Trophoblast cell (in vitro differentiated cells and primary cell): ENCODE measurements at regions not wholly inside any gene's neighbourhood (a gene's known extent, or its start where the extent isn't known, plus 50 kb on each side); places are given as distances from the start of the nearest gene placed in this dataset.

Experiments
- DNase-seq, 2 donors: peaks; one replicate each; pipeline ENCODE4 v3.0.0-alpha.2; 2016
- H2AFZ ChIP-seq: 2 replicates; pipeline ENCODE4 v1.6.1; 2013; ENCODE audit warnings: low read length, moderate library complexity, mild to moderate bottlenecking; ENCODE audit not compliant: insufficient read depth, poor library complexity
- H2AK5ac ChIP-seq: 2 replicates; pipeline ENCODE4 v1.6.1; 2013; ENCODE audit warnings: mild to moderate bottlenecking, low read length
- H2BK120ac ChIP-seq: 2 replicates; pipeline ENCODE4 v1.6.1; 2013; ENCODE audit warnings: low read length, mild to moderate bottlenecking, moderate library complexity; ENCODE audit not compliant: insufficient read depth, poor library complexity
- H2BK12ac ChIP-seq: 2 replicates; pipeline ENCODE4 v1.6.1; 2013; ENCODE audit warnings: mild to moderate bottlenecking, low read length, moderate library complexity
- H2BK5ac ChIP-seq: 2 replicates; pipeline ENCODE4 v1.6.1; 2013; ENCODE audit warnings: low read length, low read depth, moderate library complexity, mild to moderate bottlenecking; ENCODE audit not compliant: poor library complexity
- H3K14ac ChIP-seq: 2 replicates; pipeline ENCODE4 v1.6.1; 2013; ENCODE audit warnings: mild to moderate bottlenecking, low read length
- H3K18ac ChIP-seq: 2 replicates; pipeline ENCODE4 v1.6.1; 2013; ENCODE audit warnings: mild to moderate bottlenecking, low read length
- H3K23ac ChIP-seq: 2 replicates; pipeline ENCODE4 v1.6.1; 2013; ENCODE audit warnings: low read length
- H3K27ac ChIP-seq: 2 replicates; pipeline ENCODE4 v1.5.1; 2013; ENCODE audit warnings: low read depth, mild to moderate bottlenecking, inconsistent platforms, low read length, moderate library complexity
- H3K27me3 ChIP-seq: 2 replicates; pipeline ENCODE4 v1.6.1; 2013; ENCODE audit warnings: inconsistent platforms, mild to moderate bottlenecking, low read length, moderate library complexity; ENCODE audit not compliant: insufficient read depth
- H3K36me3 ChIP-seq, 2 experiments: 1 replicate in 1 of 2; 2 replicates in 1 of 2; pipeline ENCODE4 v1.6.1; 2013; ENCODE audit warnings: low read length in 2 of 2, mild to moderate bottlenecking in 2 of 2, moderate library complexity in 1 of 2; ENCODE audit not compliant: insufficient read depth in 2 of 2, control insufficient read depth in 1 of 2
- H3K4ac ChIP-seq: 2 replicates; pipeline ENCODE4 v1.6.1; 2013; ENCODE audit warnings: low read depth, mild to moderate bottlenecking, low read length, moderate library complexity
- H3K4me1 ChIP-seq, 2 experiments: 1 replicate in 1 of 2; 2 replicates in 1 of 2; pipeline ENCODE4 v1.6.1; 2013; ENCODE audit warnings: low read length in 2 of 2, mild to moderate bottlenecking in 2 of 2, moderate library complexity in 1 of 2; ENCODE audit not compliant: insufficient read depth in 2 of 2, control insufficient read depth in 1 of 2
- H3K4me2 ChIP-seq: 2 replicates; pipeline ENCODE4 v1.6.1; 2013; ENCODE audit warnings: inconsistent platforms, mild to moderate bottlenecking, low read length, moderate library complexity
- H3K4me3 ChIP-seq: 2 replicates; pipeline ENCODE4 v1.5.1; 2013; ENCODE audit warnings: mild to moderate bottlenecking, low read depth, low read length, inconsistent platforms
- H3K79me1 ChIP-seq: one replicate; pipeline ENCODE4 v1.6.1; 2013; ENCODE audit warnings: low read length
- H3K79me2 ChIP-seq: 2 replicates; pipeline ENCODE4 v1.6.1; 2013; ENCODE audit warnings: low read length, mild to moderate bottlenecking; ENCODE audit not compliant: control insufficient read depth, insufficient read depth, poor library complexity
- H3K9ac ChIP-seq: 2 replicates; pipeline ENCODE4 v1.6.1; 2013; ENCODE audit warnings: mild to moderate bottlenecking, low read length
- H3K9me3 ChIP-seq: 2 replicates; pipeline ENCODE4 v1.6.1; 2013; ENCODE audit warnings: low read depth, mild to moderate bottlenecking, control low read depth, inconsistent platforms, low read length; ENCODE audit not compliant: insufficient read depth
- H4K12ac ChIP-seq: 2 replicates; pipeline ENCODE4 v1.6.1; 2013; ENCODE audit warnings: low read depth, mild to moderate bottlenecking, low read length, moderate library complexity
- H4K8ac ChIP-seq: 2 replicates; pipeline ENCODE4 v1.6.1; 2013; ENCODE audit warnings: low read depth, mild to moderate bottlenecking, low read length, moderate library complexity
- H4K91ac ChIP-seq: one replicate; pipeline ENCODE4 v1.6.1; 2013; ENCODE audit warnings: low read depth, mild to moderate bottlenecking, low read length, moderate library complexity
- WGBS: extraction: QIAGEN DNeasy Blood & Tissue Kit; methylation state at CpG from one replicate; pipeline ENCODE4 v1.1.7; 2013; ENCODE audit warnings: missing lambda C conversion rate; ENCODE audit not compliant: insufficient read length, insufficient coverage; ENCODE audit errors: extremely low coverage; 5-methylcytosine and 5-hydroxymethylcytosine counted together

- Histone ChIP-seq H2AK5ac (peak overlapping the region; percentile 79), H3K4me2 (peak overlapping the region; percentile 8), H3K9me3 (peaks cover 2% of the 10 kb centered on the region), H3K23ac (no peak overlapping the region), H3K4me3 (no peak overlapping the region), H2AFZ (peak overlapping the region; percentile 3), H3K27ac (peak overlapping the region; percentile 62), H4K91ac (peak overlapping the region; percentile 78), H3K27me3 (no peaks in the 10 kb centered on the region), H3K79me1 (peaks cover 39% of the 10 kb centered on the region), H3K18ac (peak overlapping the region; percentile 89), H4K8ac (peak overlapping the region; percentile 32), H2BK120ac (peak overlapping the region; percentile 49), H3K36me3 (peaks cover 2 to 10% of the 10 kb centered on the region in 2 experiments), H2BK12ac (peak overlapping the region; percentile 77), H3K79me2 (peaks cover 6% of the 10 kb centered on the region), H3K4ac (peak overlapping the region; percentile 96), H3K14ac (peak overlapping the region; percentile 62), H3K4me1 (peaks cover 27 to 29% of the 10 kb centered on the region in 2 experiments), H3K9ac (no peak overlapping the region), H4K12ac (peak overlapping the region; percentile 50), H2BK5ac (peak overlapping the region; percentile 49)
- peak; percentile 62 to 81 for DNase-seq
- WGBS: no CpG with 5 or more reads among the region's 8 CpGs
These were observed 300.0 kb upstream of the TPM1 start for GRCh38 chr15:62742409-62743171.

DNA sequence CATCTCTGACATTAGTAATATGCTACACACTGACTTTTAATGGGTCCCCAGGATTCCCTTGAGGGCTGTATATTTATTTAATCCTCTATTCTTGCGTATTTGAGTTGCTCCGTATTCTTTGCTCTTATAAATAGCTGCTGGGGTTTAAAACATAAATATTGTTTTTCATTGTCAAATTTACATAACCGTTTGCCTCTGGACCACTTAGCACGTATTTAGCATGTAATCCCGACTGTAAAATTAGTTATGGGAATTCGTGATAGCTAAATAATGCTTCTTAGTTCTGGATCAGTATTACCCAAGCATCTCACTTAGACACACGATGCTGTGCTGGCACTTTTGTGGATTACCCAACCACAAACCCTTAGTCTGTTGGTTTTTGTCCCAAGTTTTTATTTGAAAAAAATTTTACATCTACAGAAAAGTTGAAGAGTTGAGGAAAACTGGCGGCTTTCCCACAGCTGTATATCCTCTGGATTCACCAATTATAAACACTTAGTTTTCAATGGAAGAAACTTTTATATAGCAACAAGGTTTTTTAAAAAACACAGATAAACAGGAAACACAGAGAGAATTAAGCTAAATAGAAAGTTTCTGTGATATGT lies 296.8 kb upstream of the TPM1 start:
- Histone ChIP-seq H2BK120ac (no peak overlapping the region), H3K79me2 (peaks cover 7% of the 10 kb centered on the region), H2BK12ac (no peak overlapping the region), H3K9ac (no peak overlapping the region), H3K23ac (no peak overlapping the region), H3K36me3 (peaks cover 2 to 7% of the 10 kb centered on the region in 2 experiments), H3K27ac (no peak overlapping the region), H4K12ac (no peak overlapping the region), H3K18ac (no peak overlapping the region), H3K9me3 (peaks cover 2% of the 10 kb centered on the region), H3K4me1 (peaks cover 11 to 17% of the 10 kb centered on the region in 2 experiments), H3K4me2 (no peak overlapping the region), H2BK5ac (no peak overlapping the region), H2AFZ (no peak overlapping the region), H4K8ac (no peak overlapping the region), H2AK5ac (no peak overlapping the region), H3K4ac (no peak overlapping the region), H4K91ac (no peak overlapping the region), H3K27me3 (no peaks in the 10 kb centered on the region), H3K4me3 (no peak overlapping the region), H3K79me1 (peaks cover 27% of the 10 kb centered on the region), H3K14ac (no peak overlapping the region)
- WGBS: no CpG with 5 or more reads among the region's 8 CpGs
- DNase-seq: no peak

GRCh38 chr15:62748196-62748595 lies 294.4 kb upstream of the TPM1 start:
- Histone ChIP-seq H3K23ac (no peak overlapping the region), H2BK120ac (no peak overlapping the region), H4K8ac (no peak overlapping the region), H3K27me3 (no peaks in the 10 kb centered on the region), H3K36me3 (peaks cover 7 to 14% of the 10 kb centered on the region in 2 experiments), H3K18ac (no peak overlapping the region), H3K4me2 (no peak overlapping the region), H3K14ac (no peak overlapping the region), H3K4me1 (peaks cover 2 to 10% of the 10 kb centered on the region in 2 experiments), H2AFZ (no peak overlapping the region), H3K9ac (no peak overlapping the region), H3K79me1 (peaks cover 16% of the 10 kb centered on the region), H2BK5ac (no peak overlapping the region), H3K27ac (no peak overlapping the region), H2BK12ac (peak overlapping the region; percentile 59), H3K4me3 (no peak overlapping the region), H3K9me3 (no peaks in the 10 kb centered on the region), H3K79me2 (peaks cover 2% of the 10 kb centered on the region), H3K4ac (no peak overlapping the region), H4K12ac (no peak overlapping the region), H4K91ac (peak overlapping the region; percentile 8), H2AK5ac (no peak overlapping the region)
- no peak for DNase-seq
- WGBS: no CpG with 5 or more reads among the region's 5 CpGs

DNA sequence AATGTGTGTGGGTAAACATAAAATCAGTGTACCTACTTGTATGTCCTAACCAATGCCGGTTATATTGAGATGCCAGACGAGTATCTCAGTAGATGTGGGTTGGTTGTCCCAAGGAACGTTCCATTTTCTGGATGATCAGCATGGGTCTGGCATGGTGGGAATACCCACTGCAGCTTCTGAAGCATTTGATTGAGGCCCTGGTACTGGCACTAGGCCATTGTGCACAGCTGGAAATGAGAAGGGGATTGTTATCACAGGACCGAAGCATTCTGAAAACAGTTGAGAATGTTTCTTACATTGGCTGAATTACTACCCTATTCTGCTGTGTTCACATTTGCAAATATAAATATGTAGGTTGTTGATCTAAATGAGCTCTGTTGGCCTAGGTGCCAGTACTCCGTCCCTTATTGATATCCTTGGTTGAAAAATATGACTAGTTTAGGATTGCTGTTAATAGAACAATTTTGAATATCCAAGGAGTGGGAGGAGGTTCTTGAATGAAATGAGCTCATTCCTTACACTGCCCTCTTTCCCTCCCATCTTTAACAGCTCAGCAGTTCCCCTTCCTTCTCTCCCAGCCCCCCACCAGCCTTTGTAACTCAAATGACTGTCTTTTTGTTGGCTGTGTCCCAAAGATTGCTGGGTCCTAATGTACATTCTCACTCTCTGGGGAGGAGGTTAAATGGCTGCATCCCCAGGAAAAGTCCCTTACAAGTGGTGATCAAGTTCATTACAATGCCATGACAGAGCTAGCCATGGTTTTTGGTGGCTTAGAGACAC lies 293.3 kb upstream of the TPM1 start:
- Histone ChIP-seq H3K14ac (peak overlapping the region; percentile 65), H3K79me1 (peaks cover 8% of the 10 kb centered on the region), H3K36me3 (peaks cover 15 to 24% of the 10 kb centered on the region in 2 experiments), H3K27me3 (no peaks in the 10 kb centered on the region), H2BK120ac (peak overlapping the region; percentile 52), H3K18ac (peak overlapping the region; percentile 36), H2BK5ac (no peak overlapping the region), H3K9ac (no peak overlapping the region), H3K4me1 (peaks cover 2 to 4% of the 10 kb centered on the region in 2 experiments), H4K8ac (no peak overlapping the region), H4K12ac (no peak overlapping the region), H2AFZ (no peak overlapping the region), H3K4me3 (no peak overlapping the region), H3K9me3 (no peaks in the 10 kb centered on the region), H3K4ac (peak overlapping the region; percentile 49), H3K4me2 (no peak overlapping the region), H3K23ac (no peak overlapping the region), H2AK5ac (peak overlapping the region; percentile 50), H4K91ac (peak overlapping the region; percentile 55), H3K79me2 (peaks cover 2% of the 10 kb centered on the region), H3K27ac (no peak overlapping the region), H2BK12ac (peak overlapping the region; percentile 97)
- WGBS: no CpG with 5 or more reads among the region's 5 CpGs
- DNase-seq: no peak
